Endodermal cell (in vitro differentiated cells): ENCODE measurements at regions not wholly inside any gene's neighbourhood (a gene's known extent, or its start where the extent isn't known, plus 50 kb on each side); places are given as distances from the start of the nearest gene placed in this dataset.

ENCODE experiments used
- DNase-seq: peaks from one replicate; pipeline ENCODE4 v3.0.0-alpha.2; 2017
- H3K27ac ChIP-seq: 2 replicates; pipeline ENCODE4 v1.5.1; 2013; ENCODE audit warnings: mild to moderate bottlenecking, low read depth, low read length, moderate library complexity
- H3K27me3 ChIP-seq: 2 replicates; pipeline ENCODE4 v1.6.1; 2013; ENCODE audit warnings: mild to moderate bottlenecking, low read length, moderate library complexity; ENCODE audit not compliant: insufficient read depth, control insufficient read depth, poor library complexity, severe bottlenecking
- H3K36me3 ChIP-seq: 2 replicates; pipeline ENCODE4 v1.7.0; 2013; ENCODE audit warnings: mild to moderate bottlenecking, low read length, moderate library complexity; ENCODE audit not compliant: control insufficient read depth, insufficient read depth
- H3K4me1 ChIP-seq: one replicate; pipeline ENCODE4 v1.7.0; 2013; ENCODE audit warnings: low read length; ENCODE audit not compliant: control insufficient read depth, insufficient read depth
- H3K4me3 ChIP-seq: 2 replicates; pipeline ENCODE4 v1.5.1; 2013; ENCODE audit warnings: mild to moderate bottlenecking, low read length, moderate library complexity
- H3K9ac ChIP-seq: 2 replicates; pipeline ENCODE4 v1.6.1; 2013; ENCODE audit warnings: mild to moderate bottlenecking, low read length, moderate library complexity; ENCODE audit not compliant: poor library complexity, severe bottlenecking; ENCODE audit errors: extremely low read depth
- H3K9me3 ChIP-seq: 2 replicates; pipeline ENCODE4 v1.6.1; 2013; ENCODE audit warnings: mild to moderate bottlenecking, low read length, moderate library complexity; ENCODE audit not compliant: control insufficient read depth
- H3K27ac Mint-ChIP-seq: 2 replicates; pipeline ENCODE4 v1.8.0; 2020; ENCODE audit warnings: mixed read lengths
- H3K27me3 Mint-ChIP-seq: 2 replicates; pipeline ENCODE4 v1.8.0; 2021; ENCODE audit warnings: mild to moderate bottlenecking, mixed read lengths; ENCODE audit not compliant: insufficient read depth
- H3K36me3 Mint-ChIP-seq: 2 replicates; pipeline ENCODE4 v1.8.0; 2020; ENCODE audit warnings: low read depth, mixed read lengths
- H3K4me1 Mint-ChIP-seq: 2 replicates; pipeline ENCODE4 v1.8.0; 2020; ENCODE audit warnings: mixed read lengths
- H3K4me3 Mint-ChIP-seq: 2 replicates; pipeline ENCODE4 v1.8.0; 2020; ENCODE audit warnings: mild to moderate bottlenecking, moderate library complexity, mixed read lengths
- H3K9me3 Mint-ChIP-seq: 2 replicates; pipeline ENCODE4 v1.8.0; 2020; ENCODE audit warnings: mild to moderate bottlenecking, mixed read lengths
- CTCF ChIP-seq: fragments of 200-600 bp; sonication (generic); conservative IDR thresholded peaks from 2 replicates; pipeline ENCODE4 v1.5.0; 2021; ENCODE audit warnings: antibody characterized with exemption, mild to moderate bottlenecking
- WGBS, 2 experiments: methylation state at CpG; one replicate each; pipeline versions ENCODE4 v1.1.5 to v1.1.7; 2013; ENCODE audit warnings: missing lambda C conversion rate in 2 of 2, mixed read lengths in 1 of 2; ENCODE audit not compliant: insufficient coverage in 1 of 2, insufficient read length in 1 of 2; 5-methylcytosine and 5-hydroxymethylcytosine counted together

GRCh38 chr16:60241671-60242070 lies 1507.6 kb upstream of the GOT2 start:
- no peak for DNase-seq
- Mint-ChIP-seq H3K4me1 (peaks cover 2% of the 10 kb centered on the region), H3K4me3 (no peak overlapping the region), H3K36me3 (no peaks in the 10 kb centered on the region), H3K27me3 (no peaks in the 10 kb centered on the region), H3K27ac (no peak overlapping the region), H3K9me3 (no peaks in the 10 kb centered on the region)
- Histone ChIP-seq H3K27me3 (no peaks in the 10 kb centered on the region), H3K9me3 (no peaks in the 10 kb centered on the region), H3K9ac (no peak overlapping the region), H3K4me1 (no peaks in the 10 kb centered on the region), H3K27ac (no peak overlapping the region), H3K4me3 (no peak overlapping the region), H3K36me3 (no peaks in the 10 kb centered on the region)
- WGBS, 2 experiments: 93% methylated on average over 1 of the region's 1 CpG; no CpG with 5 or more reads in 1 of the 2 experiments
- no peak for TF ChIP-seq CTCF

GRCh38 chr16:60230666-60231065 lies 1496.5 kb upstream of the GOT2 start:
- H3K4me1 ChIP-seq: no peaks in the 10 kb centered on the region
- H3K27ac ChIP-seq: no peak overlapping the region
- Mint-ChIP-seq H3K9me3 (peaks cover 16% of the 10 kb centered on the region), H3K27me3 (peaks cover 5% of the 10 kb centered on the region), H3K27ac (no peak overlapping the region), H3K4me3 (no peak overlapping the region), H3K4me1 (peaks cover 18% of the 10 kb centered on the region), H3K36me3 (peaks cover 8% of the 10 kb centered on the region)
- peaks cover 14% of the 10 kb centered on the region for H3K9me3 ChIP-seq
- WGBS, 2 experiments: 88% methylated on average over 4 of the region's 4 CpGs; no CpG with 5 or more reads in 1 of the 2 experiments
- H3K27me3 ChIP-seq: no peaks in the 10 kb centered on the region
- no peak overlapping the region for H3K9ac ChIP-seq
- DNase-seq: no peak
- H3K36me3 ChIP-seq: no peaks in the 10 kb centered on the region
- H3K4me3 ChIP-seq: no peak overlapping the region
- no peak for TF ChIP-seq CTCF

- H3K9me3 ChIP-seq: peaks cover 12% of the 10 kb centered on the region
- H3K4me1 ChIP-seq: no peaks in the 10 kb centered on the region
- no peaks in the 10 kb centered on the region for H3K27me3 ChIP-seq
- peak; percentile 51 for DNase-seq
- no peak overlapping the region for H3K9ac ChIP-seq
- no peak overlapping the region for H3K27ac ChIP-seq
- peak; percentile 11 for TF ChIP-seq CTCF
- Mint-ChIP-seq H3K27me3 (peaks cover 5% of the 10 kb centered on the region), H3K9me3 (peaks cover 16% of the 10 kb centered on the region), H3K4me3 (no peak overlapping the region), H3K4me1 (peaks cover 23% of the 10 kb centered on the region), H3K36me3 (no peaks in the 10 kb centered on the region), H3K27ac (no peak overlapping the region)
- no CpG with 5 or more reads among the region's 2 CpGs for whole genome bisulfite sequencing, 2 experiments
- H3K36me3 ChIP-seq: no peaks in the 10 kb centered on the region
- H3K4me3 ChIP-seq: no peak overlapping the region
Measured at GRCh38 chr16:60225541-60225940, 1491.4 kb upstream of the GOT2 start.
